A549 (cell line): ENCODE measurements at regions not wholly inside any gene's neighbourhood (a gene's known extent, or its start where the extent isn't known, plus 50 kb on each side); places are given as distances from the start of the nearest gene placed in this dataset.

ENCODE experiments used
- RAD21 ChIP-seq, 2 experiments: fragments of >200 bp in 1 of 2; sonication (Bioruptor Twin) in 1 of 2; formaldehyde crosslinking in 1 of 2; IDR thresholded peaks in 1 of 2; conservative IDR thresholded peaks in 1 of 2; 2 replicates in 1 of 2; 3 replicates in 1 of 2; pipeline ENCODE4 v1.6.1; 2012 to 2018; ENCODE audit warnings: inconsistent platforms in 1 of 2
- REST ChIP-seq: fragments of 200-600 bp; sonication (generic); IDR thresholded peaks from 2 replicates; pipeline ENCODE4 v1.6.1; 2016; ENCODE audit warnings: antibody characterized with exemption, mild to moderate bottlenecking, moderate library complexity
- RFX5 ChIP-seq: fragments of 450-650 bp; IDR thresholded peaks from 2 replicates; pipeline ENCODE4 v1.7.1; 2014; ENCODE audit warnings: antibody characterized with exemption, mild to moderate bottlenecking, moderate library complexity
- SREBF2 ChIP-seq: fragments of 450-650 bp; IDR thresholded peaks from 2 replicates; pipeline ENCODE4 v1.6.1; 2014; ENCODE audit warnings: mild to moderate bottlenecking, moderate library complexity
- TF ChIP-seq, protein P1 (sequence below): fragments of >200 bp; sonication (Bioruptor Twin); formaldehyde crosslinking; IDR thresholded peaks from 3 replicates; pipeline ENCODE4 v1.5.1; 2016
- TF ChIP-seq, protein P2 (sequence below): IDR thresholded peaks from 2 replicates; pipeline ENCODE4 v1.6.1; 2012

DNA sequence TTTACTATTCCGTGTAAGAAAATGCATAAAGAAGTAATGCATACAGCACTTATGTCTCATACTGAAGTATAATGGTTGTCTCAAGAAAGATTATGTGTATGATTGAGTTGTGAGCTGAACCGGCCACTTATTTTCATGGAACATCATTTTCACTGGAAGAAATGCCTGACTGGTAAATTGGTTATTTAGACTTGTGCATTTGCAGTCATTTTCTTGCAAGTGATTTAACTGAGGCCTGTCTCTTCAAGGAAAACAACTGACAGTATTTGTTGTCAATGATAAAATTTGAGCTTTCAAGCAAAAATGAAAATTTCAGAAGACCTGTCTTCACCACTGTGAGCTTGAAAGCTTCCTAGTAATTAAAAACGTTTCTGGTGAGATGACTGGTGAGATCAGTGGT, 62.7 kb upstream of the RPS6KA3 start:
- TF ChIP-seq REST (no peak), SREBF2 (no peak), RFX5 (no peak), RAD21 (conservative IDR thresholded peaks at IDR 0.05 in 1 of 2, IDR thresholded peaks at IDR 0.05 in 1 of 2) (no peak)
- TF ChIP-seq, protein P1, sequence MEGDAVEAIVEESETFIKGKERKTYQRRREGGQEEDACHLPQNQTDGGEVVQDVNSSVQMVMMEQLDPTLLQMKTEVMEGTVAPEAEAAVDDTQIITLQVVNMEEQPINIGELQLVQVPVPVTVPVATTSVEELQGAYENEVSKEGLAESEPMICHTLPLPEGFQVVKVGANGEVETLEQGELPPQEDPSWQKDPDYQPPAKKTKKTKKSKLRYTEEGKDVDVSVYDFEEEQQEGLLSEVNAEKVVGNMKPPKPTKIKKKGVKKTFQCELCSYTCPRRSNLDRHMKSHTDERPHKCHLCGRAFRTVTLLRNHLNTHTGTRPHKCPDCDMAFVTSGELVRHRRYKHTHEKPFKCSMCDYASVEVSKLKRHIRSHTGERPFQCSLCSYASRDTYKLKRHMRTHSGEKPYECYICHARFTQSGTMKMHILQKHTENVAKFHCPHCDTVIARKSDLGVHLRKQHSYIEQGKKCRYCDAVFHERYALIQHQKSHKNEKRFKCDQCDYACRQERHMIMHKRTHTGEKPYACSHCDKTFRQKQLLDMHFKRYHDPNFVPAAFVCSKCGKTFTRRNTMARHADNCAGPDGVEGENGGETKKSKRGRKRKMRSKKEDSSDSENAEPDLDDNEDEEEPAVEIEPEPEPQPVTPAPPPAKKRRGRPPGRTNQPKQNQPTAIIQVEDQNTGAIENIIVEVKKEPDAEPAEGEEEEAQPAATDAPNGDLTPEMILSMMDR = no peak
- TF ChIP-seq, protein P2, sequence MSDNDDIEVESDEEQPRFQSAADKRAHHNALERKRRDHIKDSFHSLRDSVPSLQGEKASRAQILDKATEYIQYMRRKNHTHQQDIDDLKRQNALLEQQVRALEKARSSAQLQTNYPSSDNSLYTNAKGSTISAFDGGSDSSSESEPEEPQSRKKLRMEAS = no peak
